ENCODE measurements at regions not wholly inside any gene's neighbourhood (a gene's known extent, or its start where the extent isn't known, plus 50 kb on each side); places are given as distances from the start of the nearest gene placed in this dataset.

DNA sequence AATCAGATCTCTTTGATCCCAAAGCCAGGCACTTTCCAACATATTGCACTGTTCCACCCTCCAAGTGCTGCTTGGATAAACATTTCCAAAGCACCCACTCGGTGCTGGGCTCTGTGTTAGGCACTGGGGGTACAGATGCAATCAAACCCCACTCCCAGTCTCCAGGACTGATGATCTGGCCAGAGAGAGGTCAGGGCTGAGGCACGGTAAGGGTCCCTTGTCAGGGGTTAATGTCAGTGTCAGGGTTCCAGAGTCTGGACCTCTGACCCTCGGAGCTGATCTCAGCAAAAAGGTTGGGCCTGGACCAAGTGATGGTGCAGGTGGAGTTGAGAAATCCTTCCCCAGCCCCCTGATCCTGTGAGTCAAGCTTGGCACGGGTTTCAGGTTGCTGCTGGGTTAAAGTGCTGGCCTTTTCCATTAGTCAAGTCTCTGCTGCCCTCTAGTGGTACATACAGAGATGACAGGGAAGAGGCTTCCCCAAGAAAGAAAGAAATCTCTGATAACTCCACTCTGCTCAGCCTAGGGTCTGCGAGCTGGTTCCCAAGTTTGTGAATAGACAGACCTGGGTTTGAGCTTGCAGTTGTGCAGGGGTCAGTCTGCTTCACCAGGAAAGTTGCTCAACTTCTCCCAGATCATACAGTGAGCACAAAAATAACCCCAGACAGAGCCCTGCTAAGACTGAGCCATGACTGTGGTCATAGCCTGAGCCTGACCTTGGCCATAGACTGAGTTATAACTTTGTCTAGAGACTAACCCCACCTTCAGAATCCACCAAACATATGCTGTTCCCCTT is 74.6 kb downstream of the DMRTA2 start:
- peak; percentile 91 for ATAC-seq
- TF ChIP-seq ISL1 (CRISPR knock-in tag; IDR thresholded peaks at IDR 0.05) (no peak), ESRRG (CRISPR knock-in tag; IDR thresholded peaks at IDR 0.05) (no peak), TCF4 (CRISPR knock-in tag; IDR thresholded peaks at IDR 0.05; ENCODE audit: borderline replicate concordance) (no peak), ZC3H10 (CRISPR knock-in tag; IDR thresholded peaks at IDR 0.05) (no peak), ARNTL (CRISPR knock-in tag; IDR thresholded peaks at IDR 0.05; ENCODE audit: borderline replicate concordance, low read depth) (no peak), PPARA (CRISPR knock-in tag; IDR thresholded peaks at IDR 0.05; ENCODE audit: borderline replicate concordance) (no peak), ZNF70 (CRISPR knock-in tag; IDR thresholded peaks at IDR 0.05) (no peak), OSR1 (CRISPR knock-in tag; IDR thresholded peaks at IDR 0.05) (no peak), ZFP3 (CRISPR knock-in tag; IDR thresholded peaks at IDR 0.05) (no peak), ZFP30 (CRISPR knock-in tag; IDR thresholded peaks at IDR 0.05) (no peak), SNAI2 (CRISPR knock-in tag; IDR thresholded peaks at IDR 0.05) (no peak), TOX (CRISPR knock-in tag; IDR thresholded peaks at IDR 0.05; ENCODE audit: borderline replicate concordance) (no peak), BACH2 (CRISPR knock-in tag; IDR thresholded peaks at IDR 0.05; ENCODE audit: borderline replicate concordance) (no peak)
- TF ChIP-seq, protein P1, sequence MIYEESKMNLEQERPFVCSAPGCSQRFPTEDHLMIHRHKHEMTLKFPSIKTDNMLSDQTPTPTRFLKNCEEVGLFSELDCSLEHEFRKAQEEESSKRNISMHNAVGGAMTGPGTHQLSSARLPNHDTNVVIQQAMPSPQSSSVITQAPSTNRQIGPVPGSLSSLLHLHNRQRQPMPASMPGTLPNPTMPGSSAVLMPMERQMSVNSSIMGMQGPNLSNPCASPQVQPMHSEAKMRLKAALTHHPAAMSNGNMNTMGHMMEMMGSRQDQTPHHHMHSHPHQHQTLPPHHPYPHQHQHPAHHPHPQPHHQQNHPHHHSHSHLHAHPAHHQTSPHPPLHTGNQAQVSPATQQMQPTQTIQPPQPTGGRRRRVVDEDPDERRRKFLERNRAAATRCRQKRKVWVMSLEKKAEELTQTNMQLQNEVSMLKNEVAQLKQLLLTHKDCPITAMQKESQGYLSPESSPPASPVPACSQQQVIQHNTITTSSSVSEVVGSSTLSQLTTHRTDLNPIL (CRISPR knock-in tag; IDR thresholded peaks at IDR 0.05; ENCODE audit: low read depth): no peak

DNA sequence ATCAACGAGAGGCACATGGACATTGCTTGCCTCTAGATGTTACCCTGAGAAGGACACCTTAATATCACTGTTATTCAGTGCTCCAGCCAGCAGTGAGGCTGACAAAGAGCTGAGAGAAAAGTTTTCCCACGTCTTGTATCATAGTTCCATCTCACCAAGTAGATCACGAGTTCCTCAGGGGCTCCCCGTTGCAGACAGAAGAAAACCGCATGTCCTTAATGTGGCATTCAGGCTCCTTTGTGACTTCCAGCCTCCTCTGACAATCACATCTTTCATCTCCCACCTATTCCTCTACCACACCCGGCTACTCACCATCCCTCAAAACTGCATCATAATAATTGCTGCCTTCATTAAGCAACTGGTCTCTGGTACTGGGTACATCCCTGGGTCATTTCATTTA is 75.3 kb downstream of the DMRTA2 start:
- ATAC-seq: no peak
- TF ChIP-seq, protein P2, sequence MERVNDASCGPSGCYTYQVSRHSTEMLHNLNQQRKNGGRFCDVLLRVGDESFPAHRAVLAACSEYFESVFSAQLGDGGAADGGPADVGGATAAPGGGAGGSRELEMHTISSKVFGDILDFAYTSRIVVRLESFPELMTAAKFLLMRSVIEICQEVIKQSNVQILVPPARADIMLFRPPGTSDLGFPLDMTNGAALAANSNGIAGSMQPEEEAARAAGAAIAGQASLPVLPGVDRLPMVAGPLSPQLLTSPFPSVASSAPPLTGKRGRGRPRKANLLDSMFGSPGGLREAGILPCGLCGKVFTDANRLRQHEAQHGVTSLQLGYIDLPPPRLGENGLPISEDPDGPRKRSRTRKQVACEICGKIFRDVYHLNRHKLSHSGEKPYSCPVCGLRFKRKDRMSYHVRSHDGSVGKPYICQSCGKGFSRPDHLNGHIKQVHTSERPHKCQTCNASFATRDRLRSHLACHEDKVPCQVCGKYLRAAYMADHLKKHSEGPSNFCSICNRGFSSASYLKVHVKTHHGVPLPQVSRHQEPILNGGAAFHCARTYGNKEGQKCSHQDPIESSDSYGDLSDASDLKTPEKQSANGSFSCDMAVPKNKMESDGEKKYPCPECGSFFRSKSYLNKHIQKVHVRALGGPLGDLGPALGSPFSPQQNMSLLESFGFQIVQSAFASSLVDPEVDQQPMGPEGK (CRISPR knock-in tag; IDR thresholded peaks at IDR 0.05; ENCODE audit: borderline replicate concordance): no peak
- no peak for TF ChIP-seq ISL1 (CRISPR knock-in tag; IDR thresholded peaks at IDR 0.05)
- TF ChIP-seq ZFP30 (CRISPR knock-in tag; IDR thresholded peaks at IDR 0.05): no peak
- TF ChIP-seq, protein P3, sequence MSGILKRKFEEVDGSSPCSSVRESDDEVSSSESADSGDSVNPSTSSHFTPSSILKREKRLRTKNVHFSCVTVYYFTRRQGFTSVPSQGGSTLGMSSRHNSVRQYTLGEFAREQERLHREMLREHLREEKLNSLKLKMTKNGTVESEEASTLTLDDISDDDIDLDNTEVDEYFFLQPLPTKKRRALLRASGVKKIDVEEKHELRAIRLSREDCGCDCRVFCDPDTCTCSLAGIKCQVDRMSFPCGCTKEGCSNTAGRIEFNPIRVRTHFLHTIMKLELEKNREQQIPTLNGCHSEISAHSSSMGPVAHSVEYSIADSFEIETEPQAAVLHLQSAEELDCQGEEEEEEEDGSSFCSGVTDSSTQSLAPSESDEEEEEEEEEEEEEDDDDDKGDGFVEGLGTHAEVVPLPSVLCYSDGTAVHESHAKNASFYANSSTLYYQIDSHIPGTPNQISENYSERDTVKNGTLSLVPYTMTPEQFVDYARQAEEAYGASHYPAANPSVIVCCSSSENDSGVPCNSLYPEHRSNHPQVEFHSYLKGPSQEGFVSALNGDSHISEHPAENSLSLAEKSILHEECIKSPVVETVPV (CRISPR knock-in tag; IDR thresholded peaks at IDR 0.05): no peak
- no peak for TF ChIP-seq TOX (CRISPR knock-in tag; IDR thresholded peaks at IDR 0.05; ENCODE audit: borderline replicate concordance)
- no peak for TF ChIP-seq PPARA (CRISPR knock-in tag; IDR thresholded peaks at IDR 0.05; ENCODE audit: borderline replicate concordance)
- TF ChIP-seq ZFP3 (CRISPR knock-in tag; IDR thresholded peaks at IDR 0.05): no peak
- TF ChIP-seq CSDC2 (CRISPR knock-in tag; IDR thresholded peaks at IDR 0.05): no peak

DNA sequence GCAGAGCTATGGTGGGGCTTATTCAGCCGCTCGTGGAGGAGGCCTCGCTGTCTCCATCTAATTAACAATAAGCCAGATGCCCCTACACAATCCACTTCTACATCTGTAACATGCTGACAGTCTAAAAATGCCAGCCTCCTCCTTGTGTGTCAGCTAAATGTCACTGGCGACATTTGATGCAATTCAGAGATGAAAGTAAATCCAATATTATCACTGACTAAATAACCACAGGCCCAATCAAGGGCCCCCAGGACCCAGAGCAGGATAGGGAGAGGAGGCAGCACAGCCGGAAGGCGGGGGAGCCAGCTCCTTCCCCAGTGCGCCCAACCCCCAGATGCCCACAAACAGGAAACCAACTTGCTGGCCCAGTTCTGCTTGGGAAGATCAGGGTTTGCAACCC is 76.6 kb downstream of the DMRTA2 start:
- TF ChIP-seq ZNF70 (CRISPR knock-in tag; IDR thresholded peaks at IDR 0.05) (no peak), ESRRG (CRISPR knock-in tag; IDR thresholded peaks at IDR 0.05) (peak; percentile 40; the same call in 1 of the 2 replicates), CSDC2 (CRISPR knock-in tag; IDR thresholded peaks at IDR 0.05) (no peak), OSR1 (CRISPR knock-in tag; IDR thresholded peaks at IDR 0.05) (no peak), ZFP3 (CRISPR knock-in tag; IDR thresholded peaks at IDR 0.05) (no peak), TCF4 (CRISPR knock-in tag; IDR thresholded peaks at IDR 0.05; ENCODE audit: borderline replicate concordance) (peak; percentile 95), BACH2 (CRISPR knock-in tag; IDR thresholded peaks at IDR 0.05; ENCODE audit: borderline replicate concordance) (no peak), SNAI2 (CRISPR knock-in tag; IDR thresholded peaks at IDR 0.05) (no peak), ISL1 (CRISPR knock-in tag; IDR thresholded peaks at IDR 0.05) (peak; percentile 27; the same call in 1 of the 2 replicates)
- TF ChIP-seq, protein P4, sequence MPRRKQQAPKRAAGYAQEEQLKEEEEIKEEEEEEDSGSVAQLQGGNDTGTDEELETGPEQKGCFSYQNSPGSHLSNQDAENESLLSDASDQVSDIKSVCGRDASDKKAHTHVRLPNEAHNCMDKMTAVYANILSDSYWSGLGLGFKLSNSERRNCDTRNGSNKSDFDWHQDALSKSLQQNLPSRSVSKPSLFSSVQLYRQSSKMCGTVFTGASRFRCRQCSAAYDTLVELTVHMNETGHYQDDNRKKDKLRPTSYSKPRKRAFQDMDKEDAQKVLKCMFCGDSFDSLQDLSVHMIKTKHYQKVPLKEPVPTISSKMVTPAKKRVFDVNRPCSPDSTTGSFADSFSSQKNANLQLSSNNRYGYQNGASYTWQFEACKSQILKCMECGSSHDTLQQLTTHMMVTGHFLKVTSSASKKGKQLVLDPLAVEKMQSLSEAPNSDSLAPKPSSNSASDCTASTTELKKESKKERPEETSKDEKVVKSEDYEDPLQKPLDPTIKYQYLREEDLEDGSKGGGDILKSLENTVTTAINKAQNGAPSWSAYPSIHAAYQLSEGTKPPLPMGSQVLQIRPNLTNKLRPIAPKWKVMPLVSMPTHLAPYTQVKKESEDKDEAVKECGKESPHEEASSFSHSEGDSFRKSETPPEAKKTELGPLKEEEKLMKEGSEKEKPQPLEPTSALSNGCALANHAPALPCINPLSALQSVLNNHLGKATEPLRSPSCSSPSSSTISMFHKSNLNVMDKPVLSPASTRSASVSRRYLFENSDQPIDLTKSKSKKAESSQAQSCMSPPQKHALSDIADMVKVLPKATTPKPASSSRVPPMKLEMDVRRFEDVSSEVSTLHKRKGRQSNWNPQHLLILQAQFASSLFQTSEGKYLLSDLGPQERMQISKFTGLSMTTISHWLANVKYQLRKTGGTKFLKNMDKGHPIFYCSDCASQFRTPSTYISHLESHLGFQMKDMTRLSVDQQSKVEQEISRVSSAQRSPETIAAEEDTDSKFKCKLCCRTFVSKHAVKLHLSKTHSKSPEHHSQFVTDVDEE (CRISPR knock-in tag; IDR thresholded peaks at IDR 0.05): peak; percentile 98
- TF ChIP-seq, protein P2 (CRISPR knock-in tag; IDR thresholded peaks at IDR 0.05; ENCODE audit: borderline replicate concordance): 0 out of 2 replicates have a peak, but pooled peaks have one; percentile 42
- ATAC-seq: peak; percentile 8; the same call in 1 of the 3 replicates
